Fibroblast of peridontal ligament (primary cell): ENCODE measurements at regions not wholly inside any gene's neighbourhood (a gene's known extent, or its start where the extent isn't known, plus 50 kb on each side); places are given as distances from the start of the nearest gene placed in this dataset.

Experiments used
- DNase-seq: peaks from one replicate; pipeline ENCODE4 v3.0.0-alpha.2; 2010; ENCODE audit errors: extremely low read depth

DNA sequence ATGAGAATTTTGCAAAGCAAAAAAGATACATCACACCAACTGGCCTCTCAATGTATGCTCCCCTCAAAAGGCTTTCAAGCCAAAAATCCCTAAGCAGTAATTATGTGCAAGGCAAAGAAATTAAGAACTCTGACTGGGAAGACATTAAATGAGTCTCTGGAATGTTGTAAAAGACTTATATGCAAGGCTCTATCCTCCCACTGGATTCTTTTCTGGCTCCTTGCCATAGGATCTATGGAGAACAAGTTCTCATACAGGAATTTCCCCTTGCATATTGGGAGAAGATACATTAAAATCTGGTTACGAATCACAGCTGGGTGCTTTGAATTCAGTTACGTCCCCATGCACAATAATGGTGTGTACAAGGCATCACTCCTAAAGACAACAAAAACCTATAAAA is 73.4 kb upstream of the ATL2 start:
- no peak for DNase-seq

DNA sequence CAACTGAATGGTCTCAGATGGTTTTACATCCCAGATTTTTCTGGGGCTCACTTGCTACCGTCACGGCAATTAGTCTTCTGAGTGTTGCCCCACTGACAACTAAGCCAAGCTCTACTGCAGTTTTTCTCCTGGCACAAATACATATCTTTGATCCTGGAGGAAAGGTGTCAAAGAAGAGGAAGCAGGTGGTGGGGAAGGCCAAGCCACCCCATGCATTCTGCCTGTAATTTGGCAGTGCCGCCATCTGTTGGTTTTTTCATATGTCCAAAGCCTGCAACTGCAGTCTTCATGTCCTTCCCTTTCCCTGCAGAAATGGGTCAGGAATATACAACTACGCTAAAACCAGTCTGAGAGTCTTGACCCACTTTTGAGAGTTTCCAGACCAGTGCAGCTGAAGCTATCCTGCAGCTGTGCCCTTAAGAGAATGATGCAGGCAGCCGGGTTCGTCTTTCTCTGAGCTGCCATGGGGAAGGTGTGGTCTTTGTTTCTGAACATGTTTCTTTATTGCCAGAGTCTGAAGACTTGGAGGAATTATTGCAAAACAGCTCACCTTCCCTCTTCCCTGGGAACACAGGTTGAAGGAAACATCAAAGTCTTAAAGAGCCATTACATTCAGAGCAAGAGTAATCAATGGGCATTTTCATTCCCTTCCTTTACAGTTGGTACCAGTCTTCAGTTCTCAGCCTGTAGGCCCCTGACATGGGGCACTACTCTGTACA is 71.8 kb upstream of the ATL2 start:
- no peak for DNase-seq

DNA sequence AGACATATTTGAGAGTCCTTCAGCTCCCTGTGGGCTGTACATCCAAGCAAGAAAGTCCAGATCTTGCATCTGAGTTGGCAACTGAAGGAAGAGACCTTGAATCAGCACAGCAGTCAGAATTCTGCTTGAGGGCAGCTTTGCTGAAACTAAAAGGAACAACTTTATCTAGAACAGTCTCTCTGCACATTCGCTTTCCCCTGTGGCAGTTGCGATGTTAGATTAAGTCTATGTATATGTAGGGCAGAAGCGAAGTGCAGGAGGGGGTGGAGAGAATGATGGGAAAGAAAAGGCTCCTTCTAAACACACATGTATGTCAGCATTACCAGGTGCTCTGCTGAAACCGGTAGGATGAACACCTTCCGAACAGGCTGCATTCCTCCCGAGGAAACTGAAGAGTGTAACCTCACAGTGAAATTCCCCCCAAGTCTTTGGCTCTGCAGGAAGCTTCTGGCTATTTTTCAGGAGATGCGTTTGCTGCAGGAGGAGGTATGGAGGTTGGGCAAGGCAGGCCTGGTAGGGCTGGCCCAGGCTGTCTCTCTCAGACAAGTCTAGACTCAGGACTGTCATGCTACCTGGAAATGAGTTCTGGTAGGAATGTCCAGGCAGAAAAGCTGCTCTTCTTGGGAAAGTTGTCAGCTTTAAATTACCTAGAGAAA is 70.0 kb upstream of the ATL2 start:
- no peak for DNase-seq

- DNase-seq = no peak
Measured at GRCh38 chr2:38446418-38446817, 69.3 kb upstream of the ATL2 start.

DNA sequence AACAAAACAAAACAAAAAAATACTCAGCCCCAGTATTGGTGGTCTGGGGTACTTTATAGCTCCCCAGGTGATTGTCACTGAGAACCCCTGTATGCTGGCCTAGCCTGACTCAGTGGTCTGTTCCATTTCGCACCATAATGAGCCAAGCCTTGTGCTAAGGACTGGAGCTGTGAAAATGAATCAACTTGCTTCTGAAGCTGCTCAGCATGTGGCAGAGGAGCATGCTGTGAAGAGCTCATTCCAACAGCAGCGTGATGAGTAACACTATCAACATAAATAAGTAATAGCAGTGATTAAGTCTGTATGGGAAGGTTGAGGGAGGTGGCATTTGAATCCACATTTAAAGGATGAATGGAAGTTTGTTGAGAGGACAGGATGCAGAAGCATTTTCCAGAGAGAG is 67.2 kb upstream of the ATL2 start:
- no peak for DNase-seq

GRCh38 chr2:38442643-38443541 is 65.8 kb upstream of the ATL2 start:
- no peak for DNase-seq

GRCh38 chr2:38441346-38441745 is 64.3 kb upstream of the ATL2 start:
- DNase-seq = no peak

- DNase-seq = no peak
Measured at GRCh38 chr2:38440655-38441054, 63.6 kb upstream of the ATL2 start.

DNA sequence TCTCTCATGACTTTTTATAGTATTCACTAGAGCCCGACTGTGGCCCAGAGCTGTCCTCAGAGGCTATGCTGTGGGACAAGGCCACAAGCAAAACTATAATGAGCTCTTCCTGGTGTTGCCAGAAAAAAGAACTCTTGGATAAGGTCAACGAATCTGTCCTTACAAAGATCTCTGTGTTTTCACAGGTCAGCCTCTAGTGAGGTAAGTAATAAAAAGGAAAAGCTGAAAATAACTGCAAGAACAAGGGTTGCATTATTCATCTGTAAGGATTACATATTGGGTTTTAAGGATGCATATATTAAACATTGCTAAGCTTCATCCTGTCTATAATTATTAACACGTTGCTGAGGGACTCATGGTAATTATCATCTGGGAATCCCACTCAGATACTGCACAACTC is 62.8 kb upstream of the ATL2 start:
- DNase-seq = no peak

DNA sequence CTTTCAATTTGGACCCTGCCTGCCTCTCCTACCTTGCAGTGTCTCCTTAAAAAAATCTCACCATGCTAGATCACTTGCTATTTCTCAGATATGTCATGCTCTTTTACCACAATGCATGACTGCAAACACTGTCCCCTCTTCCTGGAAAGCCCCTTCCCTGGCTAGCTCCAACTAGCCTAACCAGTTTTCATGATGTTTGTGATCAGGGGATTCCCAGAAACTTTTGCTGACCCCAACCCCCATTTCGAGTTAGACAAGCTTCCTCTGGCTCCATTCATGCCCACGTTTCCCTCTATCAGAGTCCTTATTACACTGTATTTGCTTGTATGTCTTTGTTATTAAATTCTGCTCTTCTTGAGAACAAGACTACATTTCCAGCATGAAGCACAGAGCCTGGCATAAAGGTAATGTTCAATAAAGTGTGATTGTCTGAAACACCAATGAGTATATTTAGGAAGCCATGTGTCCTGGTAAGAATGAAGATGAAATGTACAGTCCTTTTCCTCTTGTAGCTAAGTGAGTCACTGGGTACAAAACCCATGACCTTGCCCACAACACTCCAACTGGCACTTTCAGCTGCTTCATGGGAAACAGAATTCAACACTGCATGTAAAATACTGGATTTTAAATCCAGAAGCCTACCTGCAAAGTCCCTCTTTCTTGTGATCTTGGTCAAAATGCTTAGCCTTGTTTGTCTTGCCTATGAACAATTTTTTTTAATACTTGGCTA is 62.0 kb upstream of the ATL2 start:
- no peak for DNase-seq

- DNase-seq = no peak
Measured at GRCh38 chr2:38438133-38438882, 61.2 kb upstream of the ATL2 start.

DNA sequence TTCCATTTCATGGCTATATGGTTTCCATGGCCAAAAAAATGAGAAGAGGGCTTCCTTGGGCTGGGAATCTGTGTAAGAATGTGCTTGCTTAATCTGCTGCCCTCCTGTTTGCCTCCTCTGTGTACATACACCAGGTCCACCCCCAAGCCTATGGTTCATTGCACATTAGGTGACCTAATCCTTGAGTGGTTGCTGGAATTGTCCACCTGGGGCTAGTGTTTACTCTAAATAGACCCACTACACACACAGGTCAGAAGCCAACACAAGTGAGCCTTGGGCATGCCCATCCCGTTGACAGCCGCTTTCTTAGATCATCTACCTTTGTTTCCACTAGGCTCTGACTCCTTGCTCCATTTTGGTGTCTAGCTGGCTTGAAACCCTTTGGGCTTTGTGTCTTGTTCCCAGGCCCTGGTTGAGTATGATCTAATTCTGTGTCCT is 59.2 kb upstream of the ATL2 start:
- no peak for DNase-seq

DNA sequence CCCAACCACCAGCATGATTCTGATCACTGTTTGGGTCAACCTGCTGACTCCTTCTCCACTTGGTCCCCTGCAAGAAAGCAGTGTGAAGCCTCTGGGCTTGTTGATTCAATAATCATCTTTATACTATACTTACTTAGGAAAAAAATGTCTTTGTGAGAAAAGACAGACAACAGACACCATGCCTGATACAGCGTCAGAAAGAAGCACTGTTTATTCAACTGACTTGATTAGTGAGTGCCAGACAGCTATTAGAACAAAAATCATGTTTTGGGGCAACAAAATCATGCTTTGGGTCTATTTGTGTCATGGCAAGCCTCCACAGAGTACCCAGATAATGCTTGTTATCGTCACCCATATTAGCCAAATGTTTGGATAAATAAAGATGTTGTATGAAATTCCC is 58.7 kb upstream of the ATL2 start:
- no peak for DNase-seq

DNA sequence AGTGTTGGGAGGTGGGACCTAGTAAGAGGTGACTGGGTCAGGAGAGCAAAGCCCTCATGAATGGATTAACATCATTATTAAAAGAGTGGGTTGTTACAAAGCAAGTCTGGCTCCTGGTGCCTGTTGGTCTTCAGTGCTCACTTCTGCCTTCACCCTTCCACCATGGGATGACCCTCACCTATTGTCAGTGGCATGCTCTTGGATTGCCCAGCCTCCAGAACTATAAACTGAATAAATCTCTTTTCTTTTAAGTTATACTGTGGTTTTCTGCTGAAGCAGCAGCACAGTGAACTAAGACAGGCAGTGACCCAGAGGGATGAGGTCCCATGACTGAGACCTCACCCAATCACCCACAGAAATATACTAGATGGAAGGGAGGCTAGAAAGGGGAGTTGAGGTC is 57.5 kb upstream of the ATL2 start:
- no peak for DNase-seq

DNA sequence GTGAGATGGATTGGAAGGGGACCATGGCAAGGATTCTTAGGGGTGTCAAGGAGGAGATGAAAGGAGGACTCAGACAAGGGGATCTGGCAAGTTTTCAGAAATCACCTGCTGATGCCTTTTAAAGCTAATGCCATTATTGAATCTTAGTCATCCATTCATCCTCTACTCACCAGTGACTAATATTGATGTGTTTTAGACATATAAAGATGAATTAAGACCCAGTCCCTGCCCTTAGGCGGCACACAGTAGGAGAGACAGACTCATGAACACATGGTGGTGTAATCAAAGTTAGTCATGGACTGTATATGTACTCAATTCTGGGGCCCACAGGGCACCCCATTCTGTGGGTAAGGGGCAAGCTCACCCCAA is 56.5 kb upstream of the ATL2 start:
- no peak for DNase-seq

DNA sequence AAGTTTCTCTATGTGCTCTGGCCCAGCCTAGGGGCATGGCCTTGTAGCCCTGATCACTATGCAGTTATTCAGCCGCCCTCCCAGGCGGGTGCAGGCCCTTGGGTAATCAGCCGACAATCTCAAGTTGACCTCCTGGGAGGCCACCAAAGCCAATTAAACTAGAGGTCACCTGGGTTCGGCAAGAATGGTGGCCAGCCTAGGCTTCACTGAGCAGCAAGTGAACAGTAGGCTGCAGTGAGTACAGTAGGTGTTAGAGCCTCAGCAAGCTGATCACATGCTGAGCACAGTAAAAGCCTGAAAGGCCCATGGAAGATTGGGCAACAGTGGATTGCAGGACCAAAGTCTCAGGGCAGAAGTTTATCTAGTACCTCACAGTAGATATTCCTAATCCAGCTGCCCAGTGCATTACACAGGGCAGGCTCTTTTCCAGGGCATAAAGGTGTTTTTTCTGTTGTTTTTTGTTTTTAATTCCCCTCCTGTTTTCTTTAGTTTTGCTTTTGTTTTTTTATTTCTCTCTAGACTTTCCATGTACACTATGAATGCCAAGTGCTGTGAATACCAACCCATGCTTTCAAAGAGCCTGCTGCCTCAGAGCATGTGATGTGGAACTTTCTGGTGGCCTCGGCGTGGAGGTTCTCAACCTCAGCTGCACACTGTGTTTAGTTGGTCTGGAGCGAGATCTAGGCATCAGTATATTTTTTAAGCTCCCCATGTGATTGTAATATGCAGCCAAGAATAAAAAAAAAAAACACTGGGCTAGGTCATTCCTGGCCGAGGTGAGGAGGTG is 55.9 kb upstream of the ATL2 start:
- no peak for DNase-seq

DNA sequence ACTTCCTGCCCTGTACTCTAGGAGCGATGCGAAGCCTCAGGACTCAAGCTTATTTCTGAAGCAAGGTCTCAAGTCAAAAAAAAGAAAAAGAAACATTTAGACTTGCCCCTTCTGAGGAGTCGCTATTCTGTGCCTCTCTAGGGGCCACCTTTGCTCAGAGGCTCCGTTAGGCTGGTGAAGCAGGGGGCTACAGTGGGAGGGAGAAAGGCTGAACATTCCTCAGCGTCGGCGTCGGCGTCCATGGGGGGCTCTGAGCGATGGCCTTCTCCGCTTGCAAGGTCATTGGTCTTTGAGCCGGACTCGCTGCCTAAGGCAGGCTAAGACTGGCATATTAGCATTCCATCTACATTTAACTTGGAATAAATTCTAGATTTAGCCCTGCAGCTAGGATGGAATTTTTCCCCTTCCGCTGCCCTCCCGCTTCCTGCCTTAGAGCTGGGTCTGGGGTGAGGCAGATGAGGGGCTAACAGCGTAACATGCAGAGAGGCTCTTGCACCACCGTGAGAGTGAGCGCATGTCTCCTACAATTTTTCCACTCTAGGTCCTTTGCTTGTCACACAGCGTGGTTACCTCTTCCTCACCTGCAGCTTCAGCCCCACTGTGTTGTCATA is 53.6 kb upstream of the ATL2 start:
- no peak for DNase-seq

- no peak for DNase-seq
Measured at GRCh38 chr2:38430196-38430595, 53.1 kb upstream of the ATL2 start.

DNA sequence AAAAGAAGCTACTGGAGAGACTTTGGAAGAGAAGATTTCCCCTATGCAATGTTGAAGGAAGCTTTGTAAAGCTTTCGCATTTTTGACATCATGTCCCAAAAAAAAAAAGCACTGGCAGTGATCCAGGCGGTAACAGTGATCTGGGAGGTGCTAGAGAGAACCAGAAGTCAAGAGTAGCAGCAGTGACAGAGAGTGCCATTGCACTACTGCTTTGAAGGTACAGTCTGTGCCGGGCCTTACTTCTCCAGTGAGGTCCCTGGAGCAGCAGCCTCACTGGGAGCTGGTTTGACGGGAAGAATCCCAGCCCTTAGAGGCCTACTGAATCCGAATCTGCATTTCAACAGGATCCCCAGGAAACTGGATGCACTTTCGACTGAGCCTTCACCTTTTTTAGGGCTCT is 50.9 kb upstream of the ATL2 start:
- no peak for DNase-seq

DNA sequence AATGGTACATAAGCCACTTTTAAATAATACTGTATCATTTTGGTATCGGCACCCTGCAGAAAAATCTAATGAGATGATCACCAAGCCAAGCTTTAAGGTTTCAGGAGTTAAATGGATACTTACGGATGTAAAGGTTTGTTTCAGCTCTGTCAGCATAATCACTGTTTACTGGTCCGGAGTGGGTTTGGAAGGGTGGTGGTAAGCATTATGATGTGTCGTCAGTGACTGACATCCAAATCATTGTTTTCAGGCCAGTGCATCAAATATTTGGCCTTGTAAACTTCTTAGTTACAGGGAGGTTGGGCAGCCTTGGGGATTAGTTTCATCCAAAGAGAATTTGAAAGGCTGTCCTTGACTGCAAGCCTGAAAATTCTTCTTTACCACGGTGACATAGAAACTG is 50.0 kb upstream of the ATL2 start:
- DNase-seq = no peak
